ENCODE measurements at regions not wholly inside any gene's neighbourhood (a gene's known extent, or its start where the extent isn't known, plus 50 kb on each side); places are given as distances from the start of the nearest gene placed in this dataset.

GRCh38 chr2:788227-789032 lies 111.2 kb upstream of the TMEM18 start:
- TF ChIP-seq EP300 (IDR thresholded peaks at IDR 0.05; ENCODE audit: borderline replicate concordance in 1 of 2, low read depth in 1 of 2, low read length in 1 of 2) (no peak), RCOR1 (IDR thresholded peaks at IDR 0.05; ENCODE audit: low read length) (no peak), REST (IDR thresholded peaks at IDR 0.05; ENCODE audit: low read depth, low read length) (no peak), POLR2AphosphoS5 (IDR thresholded peaks at IDR 0.05; ENCODE audit: low read depth, low read length) (no peak), CTCF (IDR thresholded peaks at IDR 0.05) (no peak), TEAD4 (IDR thresholded peaks at IDR 0.05; ENCODE audit: borderline replicate concordance, insufficient read depth) (no peak), FOXJ3 (CRISPR knock-in tag; IDR thresholded peaks at IDR 0.05) (no peak), GABPA (IDR thresholded peaks at IDR 0.05; ENCODE audit: low read depth) (no peak), SMC3 (IDR thresholded peaks at IDR 0.05; ENCODE audit: low read depth, low read length) (no peak), YY1 (IDR thresholded peaks at IDR 0.05; ENCODE audit: low read depth) (no peak), USF2 (IDR thresholded peaks at IDR 0.05; ENCODE audit: borderline replicate concordance, low read depth, low read length) (no peak), SIN3A (IDR thresholded peaks at IDR 0.05; ENCODE audit: borderline replicate concordance, low read depth, low read length) (no peak), RAD21 (IDR thresholded peaks at IDR 0.05; ENCODE audit: low read length) (no peak), MEF2A (IDR thresholded peaks at IDR 0.05; ENCODE audit: borderline replicate concordance, low read depth) (no peak)
